Panc1 (cell line): ENCODE measurements at regions not wholly inside any gene's neighbourhood (a gene's known extent, or its start where the extent isn't known, plus 50 kb on each side); places are given as distances from the start of the nearest gene placed in this dataset.

Source experiments
- CTCF ChIP-seq: fragments of 450-650 bp; IDR thresholded peaks from 2 replicates; pipeline ENCODE4 v1.5.1; 2017; ENCODE audit warnings: mild to moderate bottlenecking
- POLR2AphosphoS5 ChIP-seq: IDR thresholded peaks from 2 replicates; pipeline ENCODE4 v1.6.1; 2012; ENCODE audit warnings: mild to moderate bottlenecking, low read depth, low read length, moderate library complexity
- REST ChIP-seq, 2 experiments: IDR thresholded peaks; 2 replicates each; pipeline ENCODE4 v1.6.1; 2011 to 2012; ENCODE audit warnings: low read depth in 2 of 2, control low read depth in 1 of 2, low read length in 1 of 2, mild to moderate bottlenecking in 1 of 2, moderate library complexity in 1 of 2; ENCODE audit not compliant: insufficient read depth in 1 of 2
- TCF7L2 ChIP-seq: IDR thresholded peaks from 2 replicates; pipeline ENCODE4 v1.6.1; 2011; ENCODE audit warnings: mild to moderate bottlenecking, low read depth, low read length, inconsistent platforms

- TF ChIP-seq CTCF = no peak
- no peak for TF ChIP-seq POLR2AphosphoS5
- no peak for TF ChIP-seq REST (IDR thresholded peaks at IDR 0.05; ENCODE audit: insufficient read depth in 1 of 2, low read depth in 2 of 2, low read length in 1 of 2)
- no peak for TF ChIP-seq TCF7L2
These were observed 260.4 kb upstream of the ADRA1B start for GRCh38 chr5:159655757-159656409.
